ENCODE measurements at regions not wholly inside any gene's neighbourhood (a gene's known extent, or its start where the extent isn't known, plus 50 kb on each side); places are given as distances from the start of the nearest gene placed in this dataset.
A peak's percentile ranks its signal among the peaks of the same experiment; 100 is the strongest.

GRCh38 chr12:115857923-115858322 lies 419.6 kb downstream of the MED13L start:
- no peaks in the 10 kb centered on the region for H3K27me3 ChIP-seq (replicated peaks in 1 of 4; ENCODE audit: control insufficient read depth in 3 of 4, extremely low read depth in 1 of 4, insufficient read depth in 3 of 4, low read length in 3 of 4)
- POLR2A ChIA-PET (ENCODE audit: partially characterized antibody) = no interaction called here
- H3K18ac ChIP-seq (ENCODE audit: extremely low read depth, low read length) = no peak overlapping the region
- H3K79me1 ChIP-seq (ENCODE audit: low read depth, low read length) = no peaks in the 10 kb centered on the region
- H2BK5ac ChIP-seq (ENCODE audit: low read depth, low read length) = no peak overlapping the region
- H2BK20ac ChIP-seq (ENCODE audit: low read length) = no peak overlapping the region
- H4K20me1 ChIP-seq (replicated peaks in 1 of 2; ENCODE audit: control insufficient read depth in 1 of 2, insufficient read depth in 2 of 2, low read length in 2 of 2) = no peaks in the 10 kb centered on the region
- H3K4me3 ChIP-seq (ENCODE audit: extremely low read depth in 1 of 4, insufficient read depth in 2 of 4, low read depth in 3 of 4, low read length in 4 of 4) = no peak overlapping the region
- H2BK15ac ChIP-seq (ENCODE audit: low read length) = no peak overlapping the region
- H4K91ac ChIP-seq (replicated peaks; ENCODE audit: insufficient read length, low read length) = no peak overlapping the region
- peak overlapping the region; percentile 14; the same call in 1 of the 2 replicates for H2AFZ ChIP-seq (ENCODE audit: low read length)
- H3K56ac ChIP-seq (replicated peaks; ENCODE audit: insufficient read length, low read depth, low read length) = no peak overlapping the region
- H3K4me2 ChIP-seq (ENCODE audit: insufficient read depth in 1 of 2, low read depth in 2 of 2, low read length in 2 of 2) = no peak overlapping the region
- no peak overlapping the region for H4K8ac ChIP-seq (ENCODE audit: extremely low read depth, insufficient read depth, low read length)
- DNase-seq (ENCODE audit: low read depth in 1 of 2, low spot score in 2 of 2) (no peak), FAIRE-seq (no peak)
- H3K79me2 ChIP-seq (ENCODE audit: control insufficient read depth in 1 of 2, insufficient read depth in 2 of 2, low read length in 2 of 2) = no peaks in the 10 kb centered on the region
- H3K14ac ChIP-seq (ENCODE audit: insufficient read length) = no peak overlapping the region
- H3K36me3 ChIP-seq (ENCODE audit: control insufficient read depth in 2 of 4, insufficient read depth in 4 of 4, low read length in 3 of 4) = no peaks in the 10 kb centered on the region
- no peak overlapping the region for H3K27ac ChIP-seq (ENCODE audit: low read depth, low read length)
- H3K4ac ChIP-seq (replicated peaks; ENCODE audit: insufficient read length, low read depth, low read length) = no peak overlapping the region
- H3K23ac ChIP-seq (ENCODE audit: insufficient read length) = no peak overlapping the region
- H4K5ac ChIP-seq (ENCODE audit: insufficient read length, low read depth, low read length) = no peak overlapping the region
- no peak overlapping the region for H2BK12ac ChIP-seq (ENCODE audit: low read depth, low read length)
- WGBS, 2 experiments (ENCODE audit: extremely low coverage in 1 of 2, insufficient coverage in 1 of 2, insufficient read length in 1 of 2, insufficient replicate concordance in 2 of 2, low coverage in 1 of 2, low lambda C conversion rate in 2 of 2, missing lambda C conversion rate in 1 of 2) = 89% methylated on average over 3 of the region's 3 CpGs; no CpG with 5 or more reads in 1 of the 2 experiments
- no peak overlapping the region for H2AK5ac ChIP-seq (ENCODE audit: low read depth, low read length)
- TF ChIP-seq CTBP2 (IDR thresholded peaks at IDR 0.05; ENCODE audit: borderline replicate concordance, insufficient read depth, insufficient read length, low read length) (no peak), POLR2A (IDR thresholded peaks at IDR 0.05; ENCODE audit: control extremely low read depth in 1 of 2, low read depth in 2 of 2, low read length in 2 of 2) (no peak), TEAD4 (IDR thresholded peaks at IDR 0.05; ENCODE audit: low read depth, low read length) (no peak), SP2 (IDR thresholded peaks at IDR 0.05; ENCODE audit: low read length) (no peak), KDM4A (IDR thresholded peaks at IDR 0.05; ENCODE audit: low read depth, low read length, severe bottlenecking) (no peak), POU5F1 (IDR thresholded peaks at IDR 0.05; ENCODE audit: low read depth, low read length) (no peak)
- no peak overlapping the region for H2BK120ac ChIP-seq (replicated peaks; ENCODE audit: low read depth, low read length)
- no peaks in the 10 kb centered on the region for H3K23me2 ChIP-seq (ENCODE audit: low read depth, low read length)
- no peak overlapping the region for H3K9ac ChIP-seq (replicated peaks in 1 of 4; ENCODE audit: extremely low read depth in 1 of 4, low read depth in 3 of 4, low read length in 3 of 4)
- H3K9me3 ChIP-seq (ENCODE audit: insufficient read depth in 2 of 2, low read depth in 1 of 2, low read length in 1 of 2) = no peaks in the 10 kb centered on the region
- CTCF ChIA-PET (ENCODE audit: partially characterized antibody) = interaction anchor here (1.8 to 3.5 kb wide), 6 partner anchors 8 to 60 kb away, joined by 4 to 23 read pairs (median 6); no protein-coding TSS in a partner anchor
- H3K4me1 ChIP-seq (replicated peaks in 1 of 4; ENCODE audit: control insufficient read depth in 3 of 4, insufficient read depth in 4 of 4, low read length in 3 of 4) = no peaks in the 10 kb centered on the region; a peak in 1 of 7 replicates

Data from H1 (cell line).